Right ventricle myocardium inferior (tissue), 1 donor: ENCODE measurements at regions not wholly inside any gene's neighbourhood (a gene's known extent, or its start where the extent isn't known, plus 50 kb on each side); places are given as distances from the start of the nearest gene placed in this dataset.
"Not testable (repeated sequence)": the region's sequence is repeated elsewhere in the genome, so short reads cannot be mapped to it uniquely, and the experiment has no call there.

ENCODE experiments used
- ATAC-seq: fragments of 200-7000 bp; cut with Tn5 transposase; one replicate; pipeline ENCODE4 v1.9.1; 2020; ENCODE audit warnings: mild to moderate bottlenecking, moderate library complexity
- DNase-seq: peaks from one replicate; pipeline ENCODE4 v3.0.0; 2021; ENCODE audit errors: missing footprints
- intact Hi-C: fragments of 100-400 bp; cut with DNase I; formaldehyde crosslinking; loops from one replicate; pipeline ENCODE4 v1.11.0; 2022
- donor health status: DM: no; HTN: yes; CAD: no; lungs with severe emphysema.

- DNase-seq (no peak), ATAC-seq (no peak)
Measured at GRCh38 chr10:60497364-60497763, 107.7 kb upstream of the ANK3 start.

GRCh38 chr10:60496181-60496580 is 106.5 kb upstream of the ANK3 start:
- intact Hi-C loops: no loop called here
- ATAC-seq (no peak), DNase-seq (no peak)

More at GRCh38 chr10:60497364-60497763, 107.7 kb upstream of the ANK3 start:
- intact Hi-C loops: no loop called here

- intact Hi-C loops: no loop called here
- no peak for DNase-seq
- ATAC-seq: no peak
Measured at GRCh38 chr10:60495338-60496055, 105.8 kb upstream of the ANK3 start.

- intact Hi-C loops: no loop called here
- no peak for DNase-seq
- no peak for ATAC-seq
Measured at GRCh38 chr10:60494774-60495173, 105.1 kb upstream of the ANK3 start.

- intact Hi-C loops: no loop called here
- no peak for DNase-seq
- no peak for ATAC-seq
Measured at GRCh38 chr10:60491162-60491561, 101.5 kb upstream of the ANK3 start.

- DNase-seq (no peak), ATAC-seq (no peak)
- intact Hi-C loops: no loop called here
Measured at GRCh38 chr10:60490013-60490412, 100.3 kb upstream of the ANK3 start.

GRCh38 chr10:60488111-60488669 is 98.5 kb upstream of the ANK3 start:
- DNase-seq: no peak
- no peak for ATAC-seq
- intact Hi-C loops: no loop called here

GRCh38 chr10:60487543-60487942 is 97.9 kb upstream of the ANK3 start:
- ATAC-seq (no peak), DNase-seq (no peak)
- intact Hi-C loops: no loop called here

GRCh38 chr10:60485025-60485424 is 95.3 kb upstream of the ANK3 start:
- no peak for ATAC-seq
- no peak for DNase-seq
- intact Hi-C loops: no loop called here

GRCh38 chr10:60480865-60481563 is 91.3 kb upstream of the ANK3 start:
- DNase-seq: no peak
- ATAC-seq: peak; percentile 50
- intact Hi-C loops: no loop called here

GRCh38 chr10:60479305-60480020 is 89.8 kb upstream of the ANK3 start:
- intact Hi-C loops: no loop called here
- ATAC-seq: no peak
- DNase-seq: no peak

- intact Hi-C loops: no loop called here
- DNase-seq: no peak
- no peak for ATAC-seq
Measured at GRCh38 chr10:60476451-60476850, 86.8 kb upstream of the ANK3 start.

GRCh38 chr10:60473557-60473956 is 83.9 kb upstream of the ANK3 start:
- ATAC-seq (no peak), DNase-seq (no peak)
- intact Hi-C loops: no loop called here

- no peak for DNase-seq
- no peak for ATAC-seq
- intact Hi-C loops: no loop called here
Measured at GRCh38 chr10:60470091-60470490, 80.4 kb upstream of the ANK3 start.

GRCh38 chr10:60469147-60469546 is 79.5 kb upstream of the ANK3 start:
- intact Hi-C loops, ATAC-seq, DNase-seq: not testable (repeated sequence)

GRCh38 chr10:60467202-60467546 is 77.5 kb upstream of the ANK3 start:
- DNase-seq (no peak), ATAC-seq (no peak)
- intact Hi-C loops: no loop called here

- intact Hi-C loops: no loop called here
- DNase-seq (no peak), ATAC-seq (no peak)
Measured at GRCh38 chr10:60466267-60467201, 76.9 kb upstream of the ANK3 start.

GRCh38 chr10:60465801-60466200 is 76.1 kb upstream of the ANK3 start:
- ATAC-seq: no peak
- intact Hi-C loops: no loop called here
- no peak for DNase-seq

- intact Hi-C loops: no loop called here
Measured at GRCh38 chr10:60464659-60465058, 75.0 kb upstream of the ANK3 start.

More at GRCh38 chr10:60464659-60465058, 75.0 kb upstream of the ANK3 start:
- DNase-seq (no peak), ATAC-seq (no peak)
